ENCODE measurements at regions not wholly inside any gene's neighbourhood (a gene's known extent, or its start where the extent isn't known, plus 50 kb on each side); places are given as distances from the start of the nearest gene placed in this dataset.

DNA sequence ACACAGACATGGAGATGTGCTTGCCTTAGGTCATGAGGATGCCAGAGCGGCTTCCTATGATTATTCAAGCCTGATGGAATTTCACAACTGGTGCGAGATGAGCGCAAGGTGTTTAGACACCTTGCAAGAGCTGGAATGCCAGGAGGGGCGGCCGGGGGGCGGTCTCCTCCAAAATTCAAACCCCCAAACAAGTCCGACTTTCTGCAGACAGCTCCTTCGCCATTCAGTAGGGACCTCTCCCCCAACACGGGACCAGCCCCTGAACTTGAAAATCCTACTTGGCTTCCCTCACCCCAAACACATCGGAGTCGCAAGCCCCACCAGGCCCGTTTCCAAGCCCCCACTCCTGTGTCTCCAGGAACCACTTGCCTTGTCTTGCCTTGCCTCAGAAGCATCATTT lies 64.8 kb upstream of the ID2 start:
- H3K27ac ChIP-seq (ENCODE audit: low read depth in 1 of 2, low read length in 2 of 2): no peak overlapping the region
- no peaks in the 10 kb centered on the region for H3K4me1 ChIP-seq (ENCODE audit: control insufficient read depth in 4 of 4, insufficient read depth in 4 of 4, low read length in 3 of 4)
- H3K9ac ChIP-seq (ENCODE audit: low read depth in 1 of 2, low read length in 2 of 2): no peak overlapping the region
- DNase-seq (ENCODE audit: low spot score): no peak
- no peak overlapping the region for H3K4me3 ChIP-seq (ENCODE audit: low read depth in 1 of 3, low read length in 3 of 3)
- no peaks in the 10 kb centered on the region for H3K9me3 ChIP-seq (ENCODE audit: control insufficient read depth in 4 of 4, low read length in 3 of 4)
- H3K36me3 ChIP-seq (ENCODE audit: control insufficient read depth in 4 of 4, insufficient read depth in 3 of 4, low read depth in 1 of 4, low read length in 3 of 4): no peaks in the 10 kb centered on the region
- no peaks in the 10 kb centered on the region for H3K27me3 ChIP-seq (ENCODE audit: control insufficient read depth in 4 of 4, insufficient read depth in 4 of 4, low read length in 3 of 4)
- 95% methylated on average over 12 of the region's 12 CpGs for WGBS
- TF ChIP-seq GABPA (IDR thresholded peaks at IDR 0.05 in 1 of 2, conservative IDR thresholded peaks at IDR 0.05 in 1 of 2) (no peak), SP1 (IDR thresholded peaks at IDR 0.05) (no peak), RXRA (IDR thresholded peaks at IDR 0.05) (no peak), NR2F2 (IDR thresholded peaks at IDR 0.05) (no peak), YY1 (IDR thresholded peaks at IDR 0.05) (no peak), EGR1 (IDR thresholded peaks at IDR 0.05; ENCODE audit: low read depth in 2 of 2) (no peak), HNF4G (IDR thresholded peaks at IDR 0.05) (no peak), TAF1 (conservative IDR thresholded peaks at IDR 0.05) (no peak), FOXA2 (IDR thresholded peaks at IDR 0.05) (no peak), RAD21 (IDR thresholded peaks at IDR 0.05) (no peak), FOXA1 (IDR thresholded peaks at IDR 0.05) (no peak), JUND (IDR thresholded peaks at IDR 0.05) (no peak)
- TF ChIP-seq, protein P1, sequence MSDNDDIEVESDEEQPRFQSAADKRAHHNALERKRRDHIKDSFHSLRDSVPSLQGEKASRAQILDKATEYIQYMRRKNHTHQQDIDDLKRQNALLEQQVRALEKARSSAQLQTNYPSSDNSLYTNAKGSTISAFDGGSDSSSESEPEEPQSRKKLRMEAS (IDR thresholded peaks at IDR 0.05): no peak
- TF ChIP-seq, protein P2, sequence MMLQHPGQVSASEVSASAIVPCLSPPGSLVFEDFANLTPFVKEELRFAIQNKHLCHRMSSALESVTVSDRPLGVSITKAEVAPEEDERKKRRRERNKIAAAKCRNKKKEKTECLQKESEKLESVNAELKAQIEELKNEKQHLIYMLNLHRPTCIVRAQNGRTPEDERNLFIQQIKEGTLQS (IDR thresholded peaks at IDR 0.05): no peak
- TF ChIP-seq, protein P3, sequence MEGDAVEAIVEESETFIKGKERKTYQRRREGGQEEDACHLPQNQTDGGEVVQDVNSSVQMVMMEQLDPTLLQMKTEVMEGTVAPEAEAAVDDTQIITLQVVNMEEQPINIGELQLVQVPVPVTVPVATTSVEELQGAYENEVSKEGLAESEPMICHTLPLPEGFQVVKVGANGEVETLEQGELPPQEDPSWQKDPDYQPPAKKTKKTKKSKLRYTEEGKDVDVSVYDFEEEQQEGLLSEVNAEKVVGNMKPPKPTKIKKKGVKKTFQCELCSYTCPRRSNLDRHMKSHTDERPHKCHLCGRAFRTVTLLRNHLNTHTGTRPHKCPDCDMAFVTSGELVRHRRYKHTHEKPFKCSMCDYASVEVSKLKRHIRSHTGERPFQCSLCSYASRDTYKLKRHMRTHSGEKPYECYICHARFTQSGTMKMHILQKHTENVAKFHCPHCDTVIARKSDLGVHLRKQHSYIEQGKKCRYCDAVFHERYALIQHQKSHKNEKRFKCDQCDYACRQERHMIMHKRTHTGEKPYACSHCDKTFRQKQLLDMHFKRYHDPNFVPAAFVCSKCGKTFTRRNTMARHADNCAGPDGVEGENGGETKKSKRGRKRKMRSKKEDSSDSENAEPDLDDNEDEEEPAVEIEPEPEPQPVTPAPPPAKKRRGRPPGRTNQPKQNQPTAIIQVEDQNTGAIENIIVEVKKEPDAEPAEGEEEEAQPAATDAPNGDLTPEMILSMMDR (IDR thresholded peaks at IDR 0.05; ENCODE audit: low read depth, low read length, missing input control): no peak

DNA sequence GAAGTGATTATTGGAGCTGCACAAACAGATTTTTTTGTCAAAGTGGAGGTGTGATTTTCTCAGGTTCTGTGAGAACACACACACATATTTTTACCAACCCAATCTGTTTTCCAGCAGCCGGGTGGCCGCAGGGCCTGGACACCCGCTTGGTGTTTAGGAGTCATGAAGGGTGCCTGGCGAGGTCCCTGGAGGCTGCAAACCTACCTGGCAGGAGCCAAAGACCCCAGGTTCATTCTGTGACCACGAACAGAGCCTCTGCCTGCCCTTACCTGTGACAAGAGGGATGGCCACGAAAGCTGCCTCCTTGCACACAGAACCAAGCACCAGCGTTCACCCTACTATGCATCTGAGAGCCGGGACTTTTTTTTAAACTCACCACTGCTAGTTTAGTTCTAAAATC lies 64.3 kb upstream of the ID2 start:
- DNase-seq (ENCODE audit: low spot score): no peak
- 95% methylated on average over 8 of the region's 8 CpGs for WGBS

More for the DNA sequence above, 64.3 kb upstream of the ID2 start:
- Histone ChIP-seq H3K4me3 (ENCODE audit: low read depth in 1 of 3, low read length in 3 of 3) (no peak overlapping the region), H3K27ac (ENCODE audit: low read depth in 1 of 2, low read length in 2 of 2) (no peak overlapping the region), H3K4me1 (ENCODE audit: control insufficient read depth in 4 of 4, insufficient read depth in 4 of 4, low read length in 3 of 4) (no peaks in the 10 kb centered on the region), H3K9ac (ENCODE audit: low read depth in 1 of 2, low read length in 2 of 2) (no peak overlapping the region), H3K27me3 (ENCODE audit: control insufficient read depth in 4 of 4, insufficient read depth in 4 of 4, low read length in 3 of 4) (no peaks in the 10 kb centered on the region), H3K9me3 (ENCODE audit: control insufficient read depth in 4 of 4, low read length in 3 of 4) (no peaks in the 10 kb centered on the region), H3K36me3 (ENCODE audit: control insufficient read depth in 4 of 4, insufficient read depth in 3 of 4, low read depth in 1 of 4, low read length in 3 of 4) (no peaks in the 10 kb centered on the region)
- TF ChIP-seq EGR1 (IDR thresholded peaks at IDR 0.05; ENCODE audit: low read depth in 2 of 2): no peak
- TF ChIP-seq, protein P2 (IDR thresholded peaks at IDR 0.05): no peak
- TF ChIP-seq HNF4G (IDR thresholded peaks at IDR 0.05): no peak
- TF ChIP-seq, protein P1 (IDR thresholded peaks at IDR 0.05): no peak
- no peak for TF ChIP-seq RXRA (IDR thresholded peaks at IDR 0.05)
- no peak for TF ChIP-seq JUND (IDR thresholded peaks at IDR 0.05)
- no peak for TF ChIP-seq FOXA1 (IDR thresholded peaks at IDR 0.05)
- no peak for TF ChIP-seq RAD21 (IDR thresholded peaks at IDR 0.05)
- TF ChIP-seq HNF4A (conservative IDR thresholded peaks at IDR 0.05): no peak
- TF ChIP-seq, protein P4, sequence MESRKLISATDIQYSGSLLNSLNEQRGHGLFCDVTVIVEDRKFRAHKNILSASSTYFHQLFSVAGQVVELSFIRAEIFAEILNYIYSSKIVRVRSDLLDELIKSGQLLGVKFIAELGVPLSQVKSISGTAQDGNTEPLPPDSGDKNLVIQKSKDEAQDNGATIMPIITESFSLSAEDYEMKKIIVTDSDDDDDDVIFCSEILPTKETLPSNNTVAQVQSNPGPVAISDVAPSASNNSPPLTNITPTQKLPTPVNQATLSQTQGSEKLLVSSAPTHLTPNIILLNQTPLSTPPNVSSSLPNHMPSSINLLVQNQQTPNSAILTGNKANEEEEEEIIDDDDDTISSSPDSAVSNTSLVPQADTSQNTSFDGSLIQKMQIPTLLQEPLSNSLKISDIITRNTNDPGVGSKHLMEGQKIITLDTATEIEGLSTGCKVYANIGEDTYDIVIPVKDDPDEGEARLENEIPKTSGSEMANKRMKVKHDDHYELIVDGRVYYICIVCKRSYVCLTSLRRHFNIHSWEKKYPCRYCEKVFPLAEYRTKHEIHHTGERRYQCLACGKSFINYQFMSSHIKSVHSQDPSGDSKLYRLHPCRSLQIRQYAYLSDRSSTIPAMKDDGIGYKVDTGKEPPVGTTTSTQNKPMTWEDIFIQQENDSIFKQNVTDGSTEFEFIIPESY (IDR thresholded peaks at IDR 0.05): no peak
